DMS53 (cell line): ENCODE measurements at regions not wholly inside any gene's neighbourhood (a gene's known extent, or its start where the extent isn't known, plus 50 kb on each side); places are given as distances from the start of the nearest gene placed in this dataset.
A peak's percentile ranks its signal among the peaks of the same experiment; 100 is the strongest.

Experiments used
- DNase-seq: peaks from one replicate; lab custom pipeline; 2025; lab: John Stamatoyannopoulos, UW

GRCh38 chr7:118298771-118299170, 74.3 kb downstream of the ANKRD7 start:
- DNase-seq, result no peak

DNA sequence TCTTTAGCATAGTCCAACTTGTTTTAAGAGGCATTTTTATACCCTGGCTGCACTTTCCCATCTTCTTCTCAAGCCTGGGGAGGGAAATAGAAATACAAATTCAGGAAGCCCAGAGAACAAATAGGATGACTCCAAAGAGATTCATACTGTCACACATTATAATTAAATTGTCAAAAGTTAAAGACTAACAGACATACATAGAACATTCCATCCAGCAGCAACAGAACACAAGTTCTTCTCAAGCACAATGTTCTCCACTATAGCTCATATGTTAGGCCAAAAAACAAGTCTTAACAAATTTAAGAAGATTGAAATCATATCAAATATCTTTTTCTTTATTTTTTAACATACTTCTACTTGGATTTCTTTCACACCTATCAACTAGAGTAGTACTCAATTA, 75.7 kb downstream of the ANKRD7 start:
- DNase-seq, result no peak

DNA sequence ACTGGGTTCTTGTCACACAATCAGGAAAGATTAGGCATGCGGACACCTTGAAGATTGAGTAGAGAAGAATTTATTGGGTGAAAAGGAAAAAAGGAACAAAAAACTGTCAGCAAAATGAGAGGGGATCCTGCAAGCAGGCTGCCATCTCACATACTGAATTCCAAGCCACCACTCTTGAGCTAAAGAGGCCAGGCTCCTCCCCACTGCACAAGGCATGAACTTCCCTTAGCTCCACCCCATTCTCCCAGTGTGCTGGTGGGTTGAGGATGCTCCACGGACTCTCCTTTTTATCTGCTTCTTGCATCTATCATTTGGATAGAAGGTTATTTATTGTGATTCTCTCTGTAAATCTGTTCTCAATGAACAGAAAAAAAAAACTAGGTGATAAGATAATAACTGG, 79.6 kb downstream of the ANKRD7 start:
- DNase-seq, result no peak

GRCh38 chr7:118305671-118306070, 81.2 kb downstream of the ANKRD7 start:
- DNase-seq, result no peak

GRCh38 chr7:118306771-118307170, 82.3 kb downstream of the ANKRD7 start:
- DNase-seq, result no peak

- DNase-seq, result peak; percentile 30
Measured at GRCh38 chr7:118311121-118311836, 86.8 kb downstream of the ANKRD7 start.

DNA sequence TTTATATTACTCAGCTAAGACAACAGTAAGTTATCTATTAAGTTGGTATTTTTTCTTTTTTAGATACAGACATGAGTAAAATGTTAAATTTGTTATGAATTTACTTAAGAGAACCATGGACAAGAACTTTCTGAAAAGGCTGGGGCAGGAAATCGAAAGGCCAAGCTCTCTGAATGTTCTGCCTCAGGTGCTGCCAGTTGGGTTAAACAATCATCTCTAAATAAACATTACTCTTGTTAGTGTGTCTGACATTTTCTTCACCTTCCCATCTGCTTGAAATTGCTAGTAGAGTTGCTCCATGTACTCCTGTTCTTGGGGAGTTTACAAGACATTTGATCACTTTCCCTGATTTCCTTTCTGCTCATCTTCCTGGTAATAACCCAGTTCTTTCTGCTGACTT, 87.5 kb downstream of the ANKRD7 start:
- peak; percentile 59 for DNase-seq

GRCh38 chr7:118312966-118313365, 88.5 kb downstream of the ANKRD7 start:
- no peak for DNase-seq

DNA sequence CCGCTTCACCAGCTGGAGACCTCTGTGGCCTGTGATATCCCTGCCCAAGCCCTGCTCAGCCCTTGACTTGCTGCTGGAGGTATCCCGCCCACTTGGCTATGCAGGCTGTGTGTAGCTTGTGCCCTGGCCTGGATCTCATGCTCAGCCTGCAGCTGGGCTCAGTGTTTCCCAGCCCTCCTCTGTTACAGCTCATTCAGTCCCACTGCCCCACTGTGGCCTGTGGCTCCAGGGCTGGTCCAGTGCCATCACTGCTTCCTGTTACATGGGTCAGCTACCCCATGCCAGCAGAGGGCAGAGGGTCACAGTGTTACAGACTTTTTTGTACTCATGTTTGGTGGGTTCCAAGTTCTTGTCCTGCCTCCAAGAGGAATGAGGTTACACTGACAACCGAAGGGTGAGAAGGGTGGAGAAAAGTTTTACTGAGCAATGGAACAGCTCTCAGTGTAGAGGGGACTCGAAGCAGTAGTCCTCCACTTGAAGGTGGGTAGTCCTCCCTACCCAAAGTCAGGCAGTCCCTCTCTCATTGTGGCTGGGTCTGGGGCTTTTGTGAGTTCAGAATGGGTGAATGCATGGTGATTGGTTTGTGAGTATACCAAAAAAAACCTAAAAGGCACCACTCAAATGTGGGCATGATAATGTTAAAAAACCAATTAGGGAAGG, 100.4 kb downstream of the ANKRD7 start:
- DNase-seq, result no peak

GRCh38 chr7:118325450-118325808, 100.9 kb downstream of the ANKRD7 start:
- no peak for DNase-seq

DNA sequence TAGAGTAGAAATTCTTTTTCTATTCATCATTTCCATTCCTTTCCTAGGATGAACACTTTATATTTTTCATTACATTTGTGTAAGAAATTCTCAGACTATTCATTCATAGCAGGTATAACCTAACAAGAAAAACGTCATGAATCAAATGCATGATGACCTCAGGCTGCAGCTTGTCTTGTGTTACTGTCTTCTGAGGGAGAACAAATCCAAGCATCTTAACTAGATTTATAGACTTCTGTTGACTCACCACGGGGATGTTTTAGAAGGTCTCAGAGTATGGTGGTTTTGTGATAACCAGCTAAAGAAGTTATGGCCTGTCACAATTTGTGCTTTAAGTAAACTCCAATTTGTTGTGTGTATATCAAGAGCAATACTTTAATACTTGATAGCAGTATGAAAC, 102.7 kb downstream of the ANKRD7 start:
- DNase-seq, result no peak

- DNase-seq, result no peak
Measured at GRCh38 chr7:118328505-118329211, 104.2 kb downstream of the ANKRD7 start.

GRCh38 chr7:118330388-118330787, 105.9 kb downstream of the ANKRD7 start:
- DNase-seq, result peak; percentile 69

DNA sequence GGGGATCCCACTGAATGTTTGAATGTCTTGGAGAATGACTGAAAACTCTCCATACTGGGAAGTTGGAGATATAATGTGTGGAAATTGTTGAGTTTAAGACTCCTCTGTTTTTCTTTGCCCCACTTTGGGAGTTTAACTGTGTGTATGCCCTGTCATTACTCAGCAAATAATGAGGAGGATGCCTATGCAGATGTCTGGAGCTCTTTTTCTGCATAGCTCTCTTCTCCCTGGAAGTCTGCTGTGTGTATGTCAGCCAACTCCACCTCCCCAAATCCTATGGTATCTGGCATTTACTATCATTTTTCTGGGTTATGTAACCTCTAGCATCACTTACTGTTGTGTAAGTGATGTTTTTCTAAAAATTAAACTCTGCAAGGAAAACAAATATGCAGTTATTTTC, 122.2 kb downstream of the ANKRD7 start:
- no peak for DNase-seq

DNA sequence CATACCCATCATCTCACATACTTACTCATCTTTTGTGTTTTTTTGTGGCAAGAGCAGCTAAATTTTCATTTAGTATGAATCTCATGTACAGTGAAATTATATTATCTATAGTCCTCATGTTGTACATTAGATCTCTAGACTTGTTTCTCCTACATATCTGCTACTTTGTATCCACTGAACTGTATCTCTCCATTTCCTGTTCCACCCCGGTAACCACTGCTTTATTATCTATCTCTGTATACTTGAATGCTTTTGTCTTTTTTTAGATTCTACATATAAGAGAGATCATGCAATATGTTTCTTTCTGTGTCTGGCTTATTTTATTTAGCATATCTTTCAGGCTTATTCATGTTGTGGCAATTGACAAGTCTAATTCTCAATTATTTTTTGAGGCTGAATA, 125.1 kb downstream of the ANKRD7 start:
- DNase-seq, result no peak

- DNase-seq, result peak; percentile 24
Measured at GRCh38 chr7:118350260-118350659, 125.8 kb downstream of the ANKRD7 start.

DNA sequence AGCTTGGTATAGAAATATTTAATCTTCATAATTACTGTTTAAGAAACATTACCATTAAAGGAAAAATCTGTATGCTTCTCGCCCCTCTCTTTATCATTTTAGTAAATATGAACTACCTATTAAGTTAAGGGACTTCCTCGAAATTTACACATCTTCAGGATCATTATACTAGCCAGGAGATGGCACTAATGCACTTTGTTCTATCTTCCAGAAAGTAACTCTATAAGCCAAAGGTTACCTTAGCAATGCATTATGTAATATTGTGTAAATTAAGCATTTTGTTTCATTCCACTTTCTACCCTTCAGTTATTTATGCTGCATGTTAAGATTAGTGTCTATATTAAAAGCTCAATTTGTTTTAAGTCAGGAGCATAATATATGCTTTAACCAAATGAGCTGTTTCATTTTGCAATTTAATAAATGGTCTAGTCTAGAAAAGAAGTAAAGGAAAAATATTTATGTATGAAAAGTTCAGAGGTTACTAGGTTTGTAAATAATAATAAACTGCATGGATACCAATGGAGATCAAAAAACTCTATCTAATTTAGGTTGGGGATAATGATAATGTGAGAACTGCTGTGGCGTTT, 128.5 kb downstream of the ANKRD7 start:
- peak; percentile 83 for DNase-seq

- no peak for DNase-seq
Measured at GRCh38 chr7:118366363-118366762, 141.9 kb downstream of the ANKRD7 start.

- no peak for DNase-seq
Measured at GRCh38 chr7:118368958-118369357, 144.5 kb downstream of the ANKRD7 start.

DNA sequence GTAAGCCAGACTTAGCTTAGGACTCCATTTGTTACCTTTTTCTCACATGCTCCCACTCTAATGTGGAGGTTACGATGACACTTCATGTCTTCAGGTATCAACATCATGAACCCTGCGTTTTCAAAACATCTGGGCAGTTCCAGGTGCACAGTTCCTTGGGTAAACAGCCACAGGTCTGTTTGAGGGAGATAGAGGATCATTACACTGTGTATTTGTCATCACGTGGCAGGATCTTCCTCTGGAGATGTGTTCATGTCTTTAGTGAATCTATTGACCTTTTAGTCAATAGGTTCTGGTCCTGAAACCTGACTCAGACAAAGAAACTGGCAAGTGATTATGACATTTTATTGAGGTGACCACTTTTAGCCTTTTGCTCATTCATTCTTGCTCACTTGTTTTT, 145.5 kb downstream of the ANKRD7 start:
- DNase-seq, result peak; percentile 59

- DNase-seq, result no peak
Measured at GRCh38 chr7:118372530-118372929, 148.0 kb downstream of the ANKRD7 start.

DNA sequence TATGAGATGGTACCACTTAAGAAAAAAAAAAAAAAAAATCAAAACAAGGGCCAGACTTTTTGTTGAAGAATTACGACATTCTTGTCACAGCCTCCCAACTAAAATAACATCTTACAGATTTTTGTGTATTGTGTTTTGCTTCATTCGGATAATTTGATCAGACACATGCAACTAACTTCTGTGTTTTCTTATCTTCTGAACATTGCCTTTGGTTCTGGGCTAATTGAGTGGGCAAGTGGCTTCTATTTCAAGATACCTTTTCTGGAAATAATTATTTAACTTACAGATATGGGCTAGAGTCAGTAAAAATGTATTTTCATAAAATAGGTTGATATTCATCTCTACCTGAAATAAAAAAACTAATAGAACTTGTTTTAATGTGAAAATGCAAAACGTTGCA, 165.1 kb downstream of the ANKRD7 start:
- no peak for DNase-seq

DNA sequence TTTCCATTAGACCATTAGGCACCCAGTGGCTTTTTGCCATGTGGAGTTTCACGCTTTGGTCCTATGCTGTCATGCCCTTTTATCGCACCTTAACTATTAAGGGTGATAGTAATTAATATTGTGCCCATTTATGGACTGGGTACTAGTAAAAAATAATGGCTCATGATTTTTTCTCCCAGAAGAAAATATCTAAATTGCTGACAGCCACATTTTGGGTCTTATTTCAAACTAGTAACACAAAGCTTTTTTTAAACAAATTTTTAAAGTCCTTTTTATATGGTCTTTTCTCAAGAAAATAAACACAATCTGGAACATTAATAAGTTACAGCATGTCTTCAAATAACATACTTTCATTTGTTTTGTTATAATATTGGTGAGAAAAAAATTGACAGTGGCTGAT, 179.7 kb downstream of the ANKRD7 start:
- no peak for DNase-seq
